ENCODE measurements at regions not wholly inside any gene's neighbourhood (a gene's known extent, or its start where the extent isn't known, plus 50 kb on each side); places are given as distances from the start of the nearest gene placed in this dataset.

- Histone ChIP-seq H3K36me3 (no peaks in the 10 kb centered on the region), H3K27me3 (no peaks in the 10 kb centered on the region), H3K27ac (no peak overlapping the region), H3K4me3 (no peak overlapping the region), H3K9me3 (no peaks in the 10 kb centered on the region), H3K4me1 (no peaks in the 10 kb centered on the region)
- in situ Hi-C loops (cut with MboI; ENCODE audit: low sequenced_read_pairs in 4 of 4): no loop called here
- TF ChIP-seq POLR2A (IDR thresholded peaks at IDR 0.05) (no peak), CTCF (IDR thresholded peaks at IDR 0.05 in 4 of 5, conservative IDR thresholded peaks at IDR 0.05 in 1 of 5) (no peak)
- intact Hi-C loops (cut with DNase I; ENCODE audit: low total_unique reads): no loop called here
- ATAC-seq: no peak
- DNase-seq: no peak
These were observed 942.2 kb downstream of the CNTNAP5 start for GRCh38 chr2:124967325-124967724.

DNA sequence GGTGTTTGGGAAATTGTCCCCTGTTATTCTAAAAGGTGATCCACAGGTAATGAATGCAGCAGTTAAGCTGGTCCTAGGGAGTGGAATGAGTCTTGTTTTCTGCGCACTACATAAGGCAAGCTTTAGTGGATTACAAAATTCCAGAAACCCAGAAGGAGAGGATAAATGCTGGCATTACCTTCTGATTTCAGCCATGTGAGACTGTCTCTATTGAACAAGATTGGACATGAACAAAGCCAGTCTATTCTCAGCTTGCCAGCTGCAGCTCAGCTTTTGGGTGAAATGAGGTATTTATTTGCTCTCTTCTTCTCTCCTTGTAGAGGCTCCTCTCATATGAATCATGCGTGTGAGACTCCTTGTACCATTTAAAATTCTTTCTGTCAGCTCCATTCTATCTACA lies 944.9 kb downstream of the CNTNAP5 start:
- Histone ChIP-seq H3K9me3 (no peaks in the 10 kb centered on the region), H3K4me1 (no peaks in the 10 kb centered on the region), H3K27me3 (no peaks in the 10 kb centered on the region), H3K36me3 (no peaks in the 10 kb centered on the region), H3K4me3 (no peak overlapping the region), H3K27ac (no peak overlapping the region)
- TF ChIP-seq POLR2A (IDR thresholded peaks at IDR 0.05) (no peak), CTCF (IDR thresholded peaks at IDR 0.05 in 4 of 5, conservative IDR thresholded peaks at IDR 0.05 in 1 of 5) (no peak)
- in situ Hi-C loops (cut with MboI; ENCODE audit: low sequenced_read_pairs in 4 of 4): no loop called here
- DNase-seq (no peak), ATAC-seq (no peak)
- intact Hi-C loops (cut with DNase I; ENCODE audit: low total_unique reads): no loop called here

GRCh38 chr2:124973396-124973795 lies 948.3 kb downstream of the CNTNAP5 start:
- no peak for ATAC-seq
- intact Hi-C loops (cut with DNase I; ENCODE audit: low total_unique reads): no loop called here
- no peak for DNase-seq
- in situ Hi-C loops (cut with MboI; ENCODE audit: low sequenced_read_pairs in 4 of 4): no loop called here
- Histone ChIP-seq H3K4me1 (no peaks in the 10 kb centered on the region), H3K27me3 (no peaks in the 10 kb centered on the region), H3K36me3 (no peaks in the 10 kb centered on the region), H3K4me3 (no peak overlapping the region), H3K9me3 (no peaks in the 10 kb centered on the region), H3K27ac (no peak overlapping the region)
- no peak for TF ChIP-seq CTCF (IDR thresholded peaks at IDR 0.05 in 4 of 5, conservative IDR thresholded peaks at IDR 0.05 in 1 of 5)
- TF ChIP-seq POLR2A (IDR thresholded peaks at IDR 0.05): no peak

DNA sequence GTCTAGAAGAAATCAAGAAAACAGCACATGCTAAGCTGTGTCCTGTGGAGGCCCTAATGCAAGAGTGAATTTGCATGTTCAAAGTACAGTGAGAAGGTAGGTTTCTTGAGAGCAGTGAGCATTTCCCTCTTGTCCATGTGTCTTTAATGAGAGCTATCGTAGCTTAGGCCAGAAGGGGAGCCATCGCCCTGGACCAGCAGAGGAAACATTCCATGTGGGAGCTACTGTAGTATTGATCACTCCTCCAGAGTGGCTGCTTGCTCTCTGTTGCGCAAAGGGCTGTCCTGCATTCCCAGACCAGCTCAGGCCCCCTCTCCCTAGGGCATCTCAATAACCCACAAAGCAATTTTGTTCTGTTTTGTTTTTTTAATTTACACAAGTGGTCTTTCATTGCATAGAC lies 950.1 kb downstream of the CNTNAP5 start:
- no peaks in the 10 kb centered on the region for H3K9me3 ChIP-seq
- H3K4me3 ChIP-seq: no peak overlapping the region
- ATAC-seq (no peak), DNase-seq (no peak)
- intact Hi-C loops (cut with DNase I; ENCODE audit: low total_unique reads): no loop called here
- no peaks in the 10 kb centered on the region for H3K36me3 ChIP-seq
- in situ Hi-C loops (cut with MboI; ENCODE audit: low sequenced_read_pairs in 4 of 4): no loop called here
- H3K27me3 ChIP-seq: no peaks in the 10 kb centered on the region
- H3K4me1 ChIP-seq: no peaks in the 10 kb centered on the region
- TF ChIP-seq CTCF (IDR thresholded peaks at IDR 0.05 in 4 of 5, conservative IDR thresholded peaks at IDR 0.05 in 1 of 5) (no peak), POLR2A (IDR thresholded peaks at IDR 0.05) (no peak)
- H3K27ac ChIP-seq: no peak overlapping the region

- Histone ChIP-seq H3K27ac (no peak overlapping the region), H3K4me1 (no peaks in the 10 kb centered on the region), H3K4me3 (no peak overlapping the region), H3K9me3 (no peaks in the 10 kb centered on the region), H3K27me3 (no peaks in the 10 kb centered on the region), H3K36me3 (no peaks in the 10 kb centered on the region)
- DNase-seq (no peak), ATAC-seq (no peak)
- in situ Hi-C loops (cut with MboI; ENCODE audit: low sequenced_read_pairs in 4 of 4) (no loop called here), intact Hi-C loops (cut with DNase I; ENCODE audit: low total_unique reads) (no loop called here)
- TF ChIP-seq CTCF (IDR thresholded peaks at IDR 0.05 in 4 of 5, conservative IDR thresholded peaks at IDR 0.05 in 1 of 5) (no peak), POLR2A (IDR thresholded peaks at IDR 0.05) (no peak)
These were observed 950.6 kb downstream of the CNTNAP5 start for GRCh38 chr2:124975648-124976047.

Measured in gastrocnemius medialis (tissue), 4 donors.